Body of pancreas (tissue), 4 donors: ENCODE measurements at regions not wholly inside any gene's neighbourhood (a gene's known extent, or its start where the extent isn't known, plus 50 kb on each side); places are given as distances from the start of the nearest gene placed in this dataset.

Source experiments
- ATAC-seq: fragments of 150-250 bp; one replicate; pipeline ENCODE4 v1.9.1; 2016
- DNase-seq, 4 donors: peaks; one replicate each; pipeline ENCODE4 v3.0.0-alpha.2; 2019
- H3K27ac ChIP-seq, 4 donors: fragments of 200-600 bp; sonication (generic); 1 replicate in 3 of 4; 2 replicates in 1 of 4; pipeline versions ENCODE4 v1.5.1 to v1.6.1; 2016 to 2019; ENCODE audit warnings: mild to moderate bottlenecking in 1 of 4, mixed read lengths in 1 of 4, moderate library complexity in 1 of 4
- H3K27me3 ChIP-seq, 2 donors: fragments of 200-600 bp; sonication (generic); one replicate each; pipeline ENCODE4 v1.6.0; 2016; ENCODE audit warnings: mild to moderate bottlenecking in 1 of 2
- H3K36me3 ChIP-seq, 2 donors: fragments of 200-600 bp; sonication (generic); replicated peaks in 1 of 2; 2 replicates each; pipeline ENCODE4 v1.5.1; 2016; ENCODE audit warnings: low read depth in 2 of 2; ENCODE audit not compliant: insufficient read depth in 1 of 2
- H3K4me1 ChIP-seq: fragments of 200-600 bp; sonication (generic); one replicate; pipeline ENCODE4 v1.6.0; 2016
- H3K4me3 ChIP-seq, 2 donors: fragments of 200-600 bp; sonication (generic); 1 replicate in 1 of 2; 2 replicates in 1 of 2; pipeline ENCODE4 v1.5.1; 2016 to 2019
- H3K9me3 ChIP-seq, 3 donors: fragments of 200-600 bp; sonication (generic); 1 replicate in 2 of 3; 2 replicates in 1 of 3; pipeline ENCODE4 v1.5.1; 2016
- POLR2A ChIP-seq, 3 donors: fragments of 450-650 bp; IDR thresholded peaks; one replicate each; pipeline ENCODE4 v1.6.1; 2016; ENCODE audit warnings: antibody characterized with exemption in 3 of 3, mild to moderate bottlenecking in 2 of 3
- WGBS, 2 donors: methylation state at CpG; one replicate each; pipeline ENCODE4 v1.1.5; 2017; 5-methylcytosine and 5-hydroxymethylcytosine counted together
- intact Hi-C: fragments of 100-400 bp; cut with DNase I; formaldehyde crosslinking; loops from one replicate; pipeline ENCODE4 v1.15.1; 2023
- TF ChIP-seq, protein P1 (sequence below), 7 experiments: fragments of 450-650 bp in 4 of 7; fragments of 200-600 bp in 3 of 7; sonication (generic) in 3 of 7; IDR thresholded peaks; one replicate each; pipeline ENCODE4 v1.5.1; 2016 to 2019; ENCODE audit warnings: antibody characterized with exemption in 7 of 7

DNA sequence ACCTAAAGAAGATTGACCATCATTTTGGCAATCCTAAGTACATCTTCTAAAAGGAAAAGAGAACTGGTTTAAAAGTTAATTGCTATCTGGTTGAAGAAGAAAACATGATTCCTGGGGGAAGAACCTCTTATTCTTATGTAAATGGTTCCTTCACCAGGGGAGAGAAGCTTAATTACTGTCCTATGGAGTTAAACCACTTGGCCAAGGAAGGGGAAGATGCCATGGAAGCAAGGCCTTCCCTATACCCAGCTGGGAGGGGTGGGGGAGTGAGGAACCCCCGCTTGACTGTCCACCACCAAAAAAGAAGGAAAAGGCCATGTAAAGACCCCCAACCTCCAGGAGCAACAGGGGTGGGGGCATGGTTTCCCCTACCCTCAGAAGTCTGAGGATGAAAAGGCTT, 962.1 kb downstream of the GRIK2 start:
- WGBS, 2 donors, result 12 to 60% methylated on average over 1 of the region's 1 CpG
- DNase-seq, result no peak
- TF ChIP-seq POLR2A (IDR thresholded peaks at IDR 0.05), result no peak
- TF ChIP-seq, protein P1, sequence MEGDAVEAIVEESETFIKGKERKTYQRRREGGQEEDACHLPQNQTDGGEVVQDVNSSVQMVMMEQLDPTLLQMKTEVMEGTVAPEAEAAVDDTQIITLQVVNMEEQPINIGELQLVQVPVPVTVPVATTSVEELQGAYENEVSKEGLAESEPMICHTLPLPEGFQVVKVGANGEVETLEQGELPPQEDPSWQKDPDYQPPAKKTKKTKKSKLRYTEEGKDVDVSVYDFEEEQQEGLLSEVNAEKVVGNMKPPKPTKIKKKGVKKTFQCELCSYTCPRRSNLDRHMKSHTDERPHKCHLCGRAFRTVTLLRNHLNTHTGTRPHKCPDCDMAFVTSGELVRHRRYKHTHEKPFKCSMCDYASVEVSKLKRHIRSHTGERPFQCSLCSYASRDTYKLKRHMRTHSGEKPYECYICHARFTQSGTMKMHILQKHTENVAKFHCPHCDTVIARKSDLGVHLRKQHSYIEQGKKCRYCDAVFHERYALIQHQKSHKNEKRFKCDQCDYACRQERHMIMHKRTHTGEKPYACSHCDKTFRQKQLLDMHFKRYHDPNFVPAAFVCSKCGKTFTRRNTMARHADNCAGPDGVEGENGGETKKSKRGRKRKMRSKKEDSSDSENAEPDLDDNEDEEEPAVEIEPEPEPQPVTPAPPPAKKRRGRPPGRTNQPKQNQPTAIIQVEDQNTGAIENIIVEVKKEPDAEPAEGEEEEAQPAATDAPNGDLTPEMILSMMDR (IDR thresholded peaks at IDR 0.05), result no peak

DNA sequence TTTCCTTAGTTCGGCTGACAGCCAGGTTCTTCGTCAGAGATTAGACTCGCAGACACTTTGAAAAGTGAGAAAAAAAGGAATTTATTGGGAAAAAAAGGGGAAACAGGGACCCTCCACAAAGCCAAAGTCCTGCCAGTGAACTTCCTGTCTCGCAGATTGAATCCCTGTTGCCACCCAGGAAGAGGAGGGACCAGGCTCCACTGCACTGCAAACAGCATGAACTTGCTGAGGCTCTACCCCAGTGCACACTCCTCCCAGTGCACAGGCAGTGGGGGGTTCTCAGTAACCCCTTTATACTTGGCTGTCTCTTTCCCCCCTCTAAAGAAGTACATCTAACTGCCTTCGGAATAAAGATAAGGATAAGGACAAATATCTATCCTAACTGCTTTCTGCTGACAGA, 959.0 kb downstream of the GRIK2 start:
- Histone ChIP-seq H3K36me3 (no peaks in the 10 kb centered on the region), H3K27me3 (no peaks in the 10 kb centered on the region), H3K4me3 (no peak overlapping the region), H3K27ac (no peak overlapping the region), H3K4me1 (no peaks in the 10 kb centered on the region), H3K9me3 (peaks cover 0 to 7% (median 0%) of the 10 kb centered on the region in 3 donors)
- no peak for DNase-seq
- TF ChIP-seq, protein P1 (IDR thresholded peaks at IDR 0.05), result no peak
- no peak for TF ChIP-seq POLR2A (IDR thresholded peaks at IDR 0.05)
- no peak for ATAC-seq
- WGBS, 2 donors, result 52 to 56% methylated on average over 5 of the region's 5 CpGs
- intact Hi-C loops, result no loop called here

More for the DNA sequence above, 962.1 kb downstream of the GRIK2 start:
- intact Hi-C loops, result no loop called here
- ATAC-seq, result no peak
- Histone ChIP-seq H3K27me3 (no peaks in the 10 kb centered on the region), H3K9me3 (peaks cover 0 to 7% (median 0%) of the 10 kb centered on the region in 3 donors), H3K4me3 (no peak overlapping the region), H3K27ac (no peak overlapping the region), H3K4me1 (no peaks in the 10 kb centered on the region), H3K36me3 (no peaks in the 10 kb centered on the region)

DNA sequence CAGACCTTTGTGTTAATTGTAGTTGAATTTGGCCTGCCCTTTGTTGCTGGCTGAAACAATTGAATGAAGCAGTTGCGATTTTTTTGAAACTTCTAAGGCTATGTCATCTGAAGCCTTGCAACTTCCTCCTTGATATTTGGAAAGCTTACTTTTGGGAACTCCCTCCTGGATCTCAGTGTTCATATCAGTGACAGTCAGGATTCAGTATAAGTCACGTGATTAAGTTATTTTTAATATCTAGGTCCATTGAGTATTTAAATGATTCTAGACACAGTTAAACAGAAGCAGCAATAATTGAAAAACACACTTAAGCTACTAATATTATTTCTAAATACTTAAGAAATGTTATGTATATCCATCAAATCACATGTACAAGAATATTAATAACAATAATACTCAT, 951.3 kb downstream of the GRIK2 start:
- no peak for ATAC-seq
- 52 to 55% methylated on average over 2 of the region's 2 CpGs for WGBS, 2 donors
- TF ChIP-seq, protein P1 (IDR thresholded peaks at IDR 0.05), result no peak
- TF ChIP-seq POLR2A (IDR thresholded peaks at IDR 0.05), result no peak

DNA sequence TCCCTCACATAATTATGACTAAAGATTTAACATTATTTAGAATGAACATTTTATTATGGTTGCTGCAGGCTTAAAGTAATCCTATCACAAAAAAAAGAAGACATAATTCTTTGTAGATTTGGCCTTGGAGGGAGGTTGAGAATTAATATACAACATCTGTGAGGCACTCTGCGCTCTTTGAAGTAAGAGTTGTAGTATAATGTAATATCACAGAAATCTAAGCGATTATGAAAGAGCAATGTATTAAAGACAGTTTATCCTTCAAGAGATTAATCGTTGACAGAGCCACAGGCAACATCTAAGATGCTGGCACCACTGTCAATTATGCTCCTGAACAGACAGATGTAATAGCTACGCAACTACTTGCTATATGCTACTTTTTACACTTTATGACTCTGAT, 946.8 kb downstream of the GRIK2 start:
- ATAC-seq (no peak), DNase-seq (no peak)
- H3K27ac ChIP-seq, result no peak overlapping the region
- H3K27me3 ChIP-seq, result no peaks in the 10 kb centered on the region
- H3K9me3 ChIP-seq, result no peaks in the 10 kb centered on the region
- no peaks in the 10 kb centered on the region for H3K4me1 ChIP-seq
- no peak overlapping the region for H3K4me3 ChIP-seq
- TF ChIP-seq POLR2A (IDR thresholded peaks at IDR 0.05), result no peak
- TF ChIP-seq, protein P1 (IDR thresholded peaks at IDR 0.05), result no peak
- H3K36me3 ChIP-seq, result no peaks in the 10 kb centered on the region
- 62 to 69% methylated on average over 4 of the region's 4 CpGs for WGBS, 2 donors
- intact Hi-C loops, result no loop called here

More for the DNA sequence above, 951.3 kb downstream of the GRIK2 start:
- Histone ChIP-seq H3K36me3 (no peaks in the 10 kb centered on the region), H3K4me3 (no peak overlapping the region), H3K4me1 (no peaks in the 10 kb centered on the region), H3K27ac (no peak overlapping the region), H3K9me3 (no peaks in the 10 kb centered on the region), H3K27me3 (no peaks in the 10 kb centered on the region)
- no peak for DNase-seq
- intact Hi-C loops, result no loop called here

DNA sequence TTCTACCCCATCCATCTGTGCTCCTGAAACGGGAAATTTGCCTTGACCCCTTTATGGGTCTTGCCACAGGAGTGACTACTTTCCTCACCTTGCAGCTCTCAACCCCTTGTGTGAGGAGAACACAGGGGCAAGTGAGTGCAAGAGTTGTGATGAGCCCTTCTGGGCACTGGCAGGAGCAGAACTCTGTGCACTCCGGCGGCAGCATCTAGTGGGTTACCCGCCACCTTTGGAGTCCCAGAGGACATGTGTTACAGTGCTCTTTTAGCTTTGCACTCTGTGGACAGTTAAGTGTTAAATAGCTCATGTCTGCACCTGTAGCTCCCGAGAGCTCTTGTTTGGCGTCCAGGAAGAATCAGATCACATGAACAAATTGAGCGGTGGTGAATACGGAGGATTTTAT, 940.2 kb downstream of the GRIK2 start:
- ATAC-seq, result no peak
- no peak for DNase-seq
- no peaks in the 10 kb centered on the region for H3K27me3 ChIP-seq
- TF ChIP-seq POLR2A (IDR thresholded peaks at IDR 0.05), result no peak
- H3K36me3 ChIP-seq, result no peaks in the 10 kb centered on the region
- WGBS, 2 donors, result 75 to 81% methylated on average over 8 of the region's 8 CpGs
- no peaks in the 10 kb centered on the region for H3K4me1 ChIP-seq
- no peaks in the 10 kb centered on the region for H3K9me3 ChIP-seq
- H3K4me3 ChIP-seq, result no peak overlapping the region
- intact Hi-C loops, result no loop called here
- H3K27ac ChIP-seq, result no peak overlapping the region
